Activated T-cell treated with anti-CD3 and anti-CD28 coated beads for 24 hours (primary cell): ENCODE measurements at regions not wholly inside any gene's neighbourhood (a gene's known extent, or its start where the extent isn't known, plus 50 kb on each side); places are given as distances from the start of the nearest gene placed in this dataset.

Experiments used
- DNase-seq: peaks from one replicate; pipeline ENCODE4 v3.0.0-alpha.2; 2020; ENCODE audit warnings: low read depth

DNA sequence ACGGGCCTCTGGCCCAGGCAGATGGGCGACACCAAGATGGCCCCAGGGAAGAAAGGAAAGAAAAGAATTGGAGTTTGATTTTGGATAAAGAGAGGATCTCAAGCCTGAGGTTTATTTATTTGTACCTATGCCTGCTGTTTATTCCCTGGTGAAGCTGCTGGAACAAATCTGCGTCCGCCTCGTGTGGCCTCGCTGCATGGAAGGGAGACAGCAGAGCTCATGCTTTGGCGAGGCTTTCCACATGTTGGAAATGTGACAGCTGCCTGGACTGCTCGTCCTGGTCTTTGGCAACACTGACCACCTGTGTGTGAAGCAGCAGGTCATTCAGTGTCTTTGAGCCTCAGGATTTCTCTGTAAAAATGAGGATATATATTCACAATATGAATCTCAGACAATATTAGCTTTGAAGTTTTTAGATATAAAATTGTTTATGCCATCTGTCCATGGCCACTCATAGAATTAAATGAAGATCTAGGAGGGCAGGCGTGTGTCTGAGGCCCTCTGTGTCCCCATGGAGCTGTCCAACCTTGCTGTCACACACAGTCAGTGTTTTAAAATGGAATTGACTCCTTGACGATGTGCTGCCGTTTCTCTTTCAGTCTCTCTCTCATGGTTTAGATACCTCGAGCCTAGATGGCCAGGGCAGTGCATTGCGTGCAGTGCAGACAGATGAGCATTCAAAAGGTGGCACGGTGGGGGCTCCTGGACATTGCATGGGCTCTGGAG, 94.3 kb downstream of the SOCS6 start:
- no peak for DNase-seq

DNA sequence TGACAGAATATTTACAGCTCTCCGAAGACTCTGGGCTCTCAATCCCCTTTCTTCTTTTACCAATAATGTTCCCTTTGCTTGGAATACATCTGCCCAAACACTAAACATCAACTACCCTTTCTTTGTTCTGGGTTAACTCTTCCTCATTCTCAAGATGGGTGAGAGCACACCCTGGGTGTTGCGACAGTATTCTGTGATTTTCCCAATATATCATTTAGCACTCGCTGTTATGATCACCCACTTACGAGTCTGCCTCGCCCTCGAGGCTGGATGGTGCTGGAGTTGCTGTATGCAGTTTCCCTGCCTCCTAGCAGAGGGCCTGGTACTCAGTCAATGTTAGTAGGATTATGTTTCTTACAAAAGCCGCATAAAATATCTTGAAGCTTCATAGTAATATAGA, 93.2 kb downstream of the SOCS6 start:
- no peak for DNase-seq

DNA sequence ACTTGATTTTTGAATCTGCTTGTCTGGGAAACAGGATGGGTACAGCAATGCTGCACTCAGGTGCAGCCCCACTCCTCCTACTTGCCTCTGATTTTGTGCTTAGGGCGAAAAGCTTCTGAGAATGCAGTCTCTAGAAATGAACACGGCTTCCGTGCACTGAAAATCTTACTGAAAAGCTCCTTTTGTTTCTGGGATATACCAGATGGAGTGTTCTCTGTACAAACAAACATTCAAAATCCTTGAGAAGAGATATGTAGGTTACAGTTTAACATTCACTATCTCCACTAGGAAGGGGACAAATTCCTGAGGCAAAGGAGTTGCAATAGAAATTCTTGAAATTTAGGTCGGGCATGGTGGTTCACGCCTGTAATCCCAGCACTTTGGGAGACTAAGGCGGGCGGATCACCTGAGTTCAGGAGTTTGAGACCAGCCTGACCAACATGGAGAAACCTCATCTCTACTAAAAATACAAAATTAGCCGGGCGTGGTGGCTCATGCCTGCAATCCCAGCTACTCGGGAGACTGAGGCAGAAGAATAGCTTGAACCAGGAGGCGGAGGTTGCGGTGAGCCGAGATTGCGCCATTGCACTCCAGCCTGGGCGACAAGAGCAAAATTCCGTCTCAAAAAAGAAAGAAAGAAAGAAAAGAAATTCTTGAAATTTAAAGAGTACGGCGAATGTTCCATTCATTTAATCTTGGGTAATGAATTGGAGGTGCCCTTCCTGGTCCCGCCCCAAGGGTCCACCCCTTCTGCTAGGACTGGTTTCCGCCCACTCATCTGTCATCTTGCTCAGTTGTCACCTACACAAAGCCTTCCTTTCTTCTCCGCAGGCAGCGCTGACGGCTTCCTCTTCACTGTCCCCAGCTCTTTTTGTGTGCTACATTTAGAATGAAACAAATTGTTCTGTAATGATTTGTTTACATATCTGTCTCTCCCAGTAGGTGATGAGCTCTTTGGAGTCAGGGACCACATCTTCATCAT, 92.4 kb downstream of the SOCS6 start:
- no peak for DNase-seq
